Panc1 (cell line): ENCODE measurements at regions not wholly inside any gene's neighbourhood (a gene's known extent, or its start where the extent isn't known, plus 50 kb on each side); places are given as distances from the start of the nearest gene placed in this dataset.

ENCODE experiments used
- ATAC-seq: fragments of 200-7000 bp; cut with Tn5 transposase; 2 replicates; pipeline ENCODE4 v1.9.1; 2020; ENCODE audit warnings: mild to moderate bottlenecking, moderate library complexity
- BruUV-seq: library from RNA; stranded (reverse); fragments of 400-500 nt; replicated peaks from 2 replicates; lab custom pipeline; 2021; lab: Mats Ljungman, UMichigan
- CTCF ChIA-PET: fragments of 300-600 bp; sonication (Branson Sonifier 250); formaldehyde crosslinking; loops from one replicate; lab custom pipeline; 2022; ENCODE audit warnings: antibody characterized with exemption; lab: Charles Lee
- POLR2A ChIA-PET: fragments of 300-600 bp; sonication (Branson Sonifier 250); formaldehyde crosslinking; loops from one replicate; lab custom pipeline; 2022; ENCODE audit warnings: antibody characterized with exemption; lab: Charles Lee
- DNase-seq: peaks from one replicate; pipeline ENCODE4 v3.0.0-alpha.2; 2010; ENCODE audit warnings: low read depth, low spot score
- H3K27ac ChIP-seq: 2 replicates; pipeline ENCODE4 v1.5.1; 2011; ENCODE audit warnings: mild to moderate bottlenecking, low read length, inconsistent platforms
- H3K27me3 ChIP-seq: fragments of 200-500 bp; sonication (Bioruptor generic); 2 replicates; pipeline ENCODE4 v1.6.0; 2014; ENCODE audit warnings: low read length, inconsistent platforms; ENCODE audit not compliant: control insufficient read depth, insufficient read depth
- H3K36me3 ChIP-seq: fragments of 200-500 bp; sonication (Bioruptor generic); 2 replicates; pipeline ENCODE4 v1.5.1; 2014; ENCODE audit warnings: inconsistent platforms, mild to moderate bottlenecking, low read length, moderate library complexity; ENCODE audit not compliant: control insufficient read depth, insufficient read depth
- H3K4me1 ChIP-seq: 2 replicates; pipeline ENCODE4 v1.5.1; 2011; ENCODE audit warnings: inconsistent platforms, mild to moderate bottlenecking, low read length, moderate library complexity; ENCODE audit not compliant: control insufficient read depth, insufficient read depth
- H3K4me3 ChIP-seq, 2 experiments: 2 replicates each; pipeline ENCODE4 v1.5.1; 2011 to 2012; ENCODE audit warnings: low read depth in 2 of 2, low read length in 2 of 2, mild to moderate bottlenecking in 2 of 2, inconsistent platforms in 1 of 2, moderate library complexity in 1 of 2
- H3K9me3 ChIP-seq: fragments of 200-500 bp; sonication (Bioruptor generic); 2 replicates; pipeline ENCODE4 v1.5.1; 2014; ENCODE audit warnings: low read depth, mild to moderate bottlenecking, inconsistent platforms, low read length, moderate library complexity; ENCODE audit not compliant: control insufficient read depth, insufficient read depth
- CTCF ChIP-seq: fragments of 450-650 bp; IDR thresholded peaks from 2 replicates; pipeline ENCODE4 v1.5.1; 2017; ENCODE audit warnings: mild to moderate bottlenecking
- POLR2AphosphoS5 ChIP-seq: IDR thresholded peaks from 2 replicates; pipeline ENCODE4 v1.6.1; 2012; ENCODE audit warnings: mild to moderate bottlenecking, low read depth, low read length, moderate library complexity
- REST ChIP-seq, 2 experiments: IDR thresholded peaks; 2 replicates each; pipeline ENCODE4 v1.6.1; 2011 to 2012; ENCODE audit warnings: low read depth in 2 of 2, control low read depth in 1 of 2, low read length in 1 of 2, mild to moderate bottlenecking in 1 of 2, moderate library complexity in 1 of 2; ENCODE audit not compliant: insufficient read depth in 1 of 2
- SIN3A ChIP-seq: IDR thresholded peaks from 2 replicates; pipeline ENCODE4 v1.6.1; 2012; ENCODE audit warnings: low read depth, mild to moderate bottlenecking, low read length, moderate library complexity, borderline replicate concordance; ENCODE audit not compliant: insufficient read depth
- TCF7L2 ChIP-seq: IDR thresholded peaks from 2 replicates; pipeline ENCODE4 v1.6.1; 2011; ENCODE audit warnings: mild to moderate bottlenecking, low read depth, low read length, inconsistent platforms
- in situ Hi-C: cut with HindIII; loops from 2 replicates; pipeline ENCODE4 v1.10.0; 2016; ENCODE audit warnings: low sequenced_read_pairs, low pct_unique_long_range_greater_than_20kb
- intact Hi-C: fragments of 100-400 bp; cut with micrococcal nuclease; formaldehyde crosslinking; loops from one replicate; pipeline ENCODE4 v1.10.0; 2022; ENCODE audit not compliant: unreplicated experiment

- TF ChIP-seq POLR2AphosphoS5 (no peak), SIN3A (no peak), CTCF (no peak), REST (IDR thresholded peaks at IDR 0.05; ENCODE audit: insufficient read depth in 1 of 2, low read depth in 2 of 2, low read length in 1 of 2) (no peak), TCF7L2 (no peak)
- BruUV-seq, result no TSS peak
- no peaks in the 10 kb centered on the region for H3K4me1 ChIP-seq
- DNase-seq (no peak), ATAC-seq (no peak)
- peaks cover 2% of the 10 kb centered on the region; the same call in 1 of the 2 replicates for H3K27me3 ChIP-seq
- no peaks in the 10 kb centered on the region for H3K36me3 ChIP-seq
- H3K4me3 ChIP-seq, result no peak overlapping the region
- ChIA-PET CTCF (no interaction called here), POLR2A (no interaction called here)
- intact Hi-C loops, result no loop called here
- in situ Hi-C loops, result no loop called here
- no peak overlapping the region for H3K27ac ChIP-seq
- no peaks in the 10 kb centered on the region for H3K9me3 ChIP-seq
Observed at GRCh38 chr10:121155742-121156474, 304.7 kb downstream of the WDR11 start.

GRCh38 chr10:121157998-121158397 lies 306.8 kb downstream of the WDR11 start:
- H3K27me3 ChIP-seq, result peaks cover 6% of the 10 kb centered on the region; the same call in 1 of the 2 replicates
- BruUV-seq, result no TSS peak
- ChIA-PET CTCF (no interaction called here), POLR2A (no interaction called here)
- H3K27ac ChIP-seq, result no peak overlapping the region
- in situ Hi-C loops (no loop called here), intact Hi-C loops (no loop called here)
- no peak overlapping the region for H3K4me3 ChIP-seq
- no peaks in the 10 kb centered on the region for H3K9me3 ChIP-seq
- no peaks in the 10 kb centered on the region for H3K36me3 ChIP-seq
- TF ChIP-seq TCF7L2 (no peak), POLR2AphosphoS5 (no peak), SIN3A (no peak), REST (IDR thresholded peaks at IDR 0.05; ENCODE audit: insufficient read depth in 1 of 2, low read depth in 2 of 2, low read length in 1 of 2) (no peak), CTCF (no peak)
- ATAC-seq (no peak), DNase-seq (no peak)
- no peaks in the 10 kb centered on the region for H3K4me1 ChIP-seq
